ENCODE measurements at regions not wholly inside any gene's neighbourhood (a gene's known extent, or its start where the extent isn't known, plus 50 kb on each side); places are given as distances from the start of the nearest gene placed in this dataset.
"Not testable (repeated sequence)": the region's sequence is repeated elsewhere in the genome, so short reads cannot be mapped to it uniquely, and the experiment has no call there.

DNA sequence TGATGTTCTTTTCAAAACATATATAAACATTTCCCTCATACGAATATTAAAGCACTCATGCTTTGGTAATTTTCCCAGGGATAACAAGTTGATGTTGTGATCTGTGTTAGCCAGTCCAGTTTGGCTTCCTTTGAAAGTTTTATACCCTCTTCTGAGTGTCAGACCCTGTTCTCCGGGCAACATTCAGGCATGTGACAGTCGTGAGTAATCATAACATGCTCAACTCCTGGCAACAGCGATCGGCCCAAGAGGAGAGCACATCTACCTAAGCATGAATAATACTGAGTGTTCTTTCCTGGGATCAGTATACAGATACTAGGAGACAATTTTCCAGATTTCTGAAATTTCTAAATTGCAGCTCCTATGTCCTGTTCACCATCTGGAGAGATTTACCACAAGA, 1086.4 kb downstream of the CDH8 start:
- Mint-ChIP-seq H3K4me3 (no peak overlapping the region), H3K4me1 (no peaks in the 10 kb centered on the region), H3K36me3 (ENCODE audit: low read depth) (no peaks in the 10 kb centered on the region), H3K27me3 (no peaks in the 10 kb centered on the region), H3K27ac (no peak overlapping the region)
- H3K9me3 ChIP-seq (ENCODE audit: control insufficient read depth, low read length, poor library complexity, severe bottlenecking), result no peaks in the 10 kb centered on the region
- DNase-seq, result no peak
- ATAC-seq, result no peak

DNA sequence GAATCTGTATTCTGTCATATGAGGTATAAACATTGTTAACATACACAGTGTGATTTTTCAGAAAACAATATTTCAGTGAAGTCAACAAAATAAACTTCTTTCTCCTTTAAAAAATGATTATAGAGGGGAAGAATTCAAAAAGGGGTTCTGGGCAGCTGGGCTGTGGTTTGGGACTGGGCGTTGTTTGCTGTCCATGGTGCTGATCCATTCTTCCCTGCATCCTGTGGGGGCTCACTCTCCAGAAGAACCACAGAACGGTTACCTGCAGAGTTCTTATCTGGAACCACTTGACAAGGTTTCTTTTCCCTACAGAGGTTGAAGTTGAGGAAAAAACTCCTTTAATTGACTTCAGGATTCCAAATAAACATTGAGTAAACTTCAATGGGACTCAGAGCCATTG, 1091.0 kb downstream of the CDH8 start:
- Mint-ChIP-seq H3K4me1 (no peaks in the 10 kb centered on the region), H3K36me3 (ENCODE audit: low read depth) (no peaks in the 10 kb centered on the region), H3K4me3 (no peak overlapping the region), H3K27ac (no peak overlapping the region), H3K27me3 (no peaks in the 10 kb centered on the region)
- DNase-seq (no peak), ATAC-seq (no peak)
- H3K9me3 ChIP-seq (ENCODE audit: control insufficient read depth, low read length, poor library complexity, severe bottlenecking), result no peaks in the 10 kb centered on the region

DNA sequence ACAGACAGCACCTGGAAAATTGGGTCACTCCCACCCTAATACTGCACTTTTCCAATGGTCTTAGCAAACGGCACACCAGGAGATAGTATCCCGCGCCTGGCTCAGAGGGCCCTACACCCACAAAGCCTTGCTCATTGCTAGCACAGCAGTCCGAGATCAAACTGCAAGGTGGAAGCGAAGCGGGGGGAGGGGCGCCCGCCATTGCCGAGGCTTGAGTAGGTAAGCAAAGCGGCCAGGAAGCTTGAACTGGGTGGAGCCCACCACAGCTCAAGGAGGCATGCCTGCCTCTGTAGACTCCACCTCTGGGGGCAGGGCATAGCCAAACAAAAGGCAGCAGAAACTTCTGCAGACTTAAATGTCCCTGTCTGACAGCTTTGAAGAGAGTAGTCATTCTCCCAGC, 1100.0 kb downstream of the CDH8 start:
- not testable (repeated sequence) for H3K4me1 Mint-ChIP-seq; H3K27ac Mint-ChIP-seq; H3K4me3 Mint-ChIP-seq; H3K36me3 Mint-ChIP-seq (ENCODE audit: low read depth); H3K9me3 ChIP-seq (ENCODE audit: control insufficient read depth, low read length, poor library complexity, severe bottlenecking); H3K27me3 Mint-ChIP-seq; DNase-seq; ATAC-seq

DNA sequence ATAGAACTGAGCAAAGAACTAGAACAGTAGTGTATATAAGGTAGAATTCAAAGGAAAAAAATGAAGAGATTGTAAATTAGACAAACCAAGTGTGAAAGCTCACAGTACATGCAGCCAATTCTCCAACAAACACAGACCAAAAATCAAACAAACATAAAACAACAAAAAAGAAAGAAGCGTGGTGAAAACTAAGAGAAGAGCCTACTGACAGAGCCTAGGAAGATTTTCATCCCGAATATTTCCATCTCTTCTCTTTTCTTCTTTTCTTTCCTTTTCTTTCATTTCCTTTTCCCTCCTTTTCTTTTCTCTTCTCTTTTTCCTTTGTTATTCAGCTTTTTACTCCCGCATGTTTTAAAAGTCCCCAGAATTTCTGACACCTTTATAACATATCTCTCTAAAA, 1103.6 kb downstream of the CDH8 start:
- no peaks in the 10 kb centered on the region for H3K9me3 ChIP-seq (ENCODE audit: control insufficient read depth, low read length, poor library complexity, severe bottlenecking)
- ATAC-seq (no peak), DNase-seq (no peak)
- H3K4me3 Mint-ChIP-seq, result no peak overlapping the region
- H3K4me1 Mint-ChIP-seq, result no peaks in the 10 kb centered on the region
- no peaks in the 10 kb centered on the region for H3K36me3 Mint-ChIP-seq (ENCODE audit: low read depth)
- no peaks in the 10 kb centered on the region for H3K27me3 Mint-ChIP-seq
- H3K27ac Mint-ChIP-seq, result no peak overlapping the region

DNA sequence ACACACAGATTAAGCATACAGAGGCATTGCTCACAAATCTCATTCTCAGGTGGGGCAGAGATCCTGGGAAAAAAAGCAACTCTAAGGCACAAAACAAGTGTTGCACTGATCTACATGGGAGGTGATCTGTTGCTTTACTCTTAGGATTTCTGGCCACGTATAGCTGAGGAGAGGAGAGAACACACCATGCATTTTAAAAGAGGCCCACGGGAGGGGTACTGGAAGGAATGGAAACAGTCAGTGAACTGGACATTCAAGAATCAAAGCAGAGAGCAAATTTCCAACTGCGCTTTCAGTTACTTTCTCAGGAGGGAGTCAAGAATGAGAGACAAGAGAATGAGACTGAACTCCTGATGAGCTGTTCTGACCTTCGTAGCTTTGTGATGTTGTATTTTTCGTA, 1105.9 kb downstream of the CDH8 start:
- Mint-ChIP-seq H3K36me3 (ENCODE audit: low read depth) (no peaks in the 10 kb centered on the region), H3K27ac (no peak overlapping the region), H3K4me1 (no peaks in the 10 kb centered on the region), H3K4me3 (no peak overlapping the region), H3K27me3 (no peaks in the 10 kb centered on the region)
- no peaks in the 10 kb centered on the region for H3K9me3 ChIP-seq (ENCODE audit: control insufficient read depth, low read length, poor library complexity, severe bottlenecking)
- DNase-seq (no peak), ATAC-seq (no peak)

DNA sequence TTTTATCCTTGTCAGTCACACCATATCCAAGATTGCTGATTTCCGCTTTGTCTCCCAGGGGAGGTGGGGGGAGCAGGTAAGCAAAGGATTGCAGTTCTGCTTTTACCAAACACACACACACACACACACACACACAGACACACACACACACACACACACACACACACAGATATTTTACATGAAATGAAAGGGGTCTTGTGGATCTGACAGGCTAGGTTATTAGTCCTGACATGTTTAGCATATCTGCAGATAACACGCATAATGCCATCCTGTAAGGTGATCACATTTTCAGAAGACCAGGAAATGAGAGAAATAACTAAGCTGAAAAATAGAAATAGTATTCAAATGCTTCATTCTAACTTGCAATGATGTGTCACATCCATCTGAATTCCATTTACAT, 1113.3 kb downstream of the CDH8 start:
- Mint-ChIP-seq H3K27me3 (no peaks in the 10 kb centered on the region), H3K27ac (no peak overlapping the region), H3K4me3 (no peak overlapping the region), H3K4me1 (no peaks in the 10 kb centered on the region), H3K36me3 (ENCODE audit: low read depth) (no peaks in the 10 kb centered on the region)
- ATAC-seq (no peak), DNase-seq (no peak)
- no peaks in the 10 kb centered on the region for H3K9me3 ChIP-seq (ENCODE audit: control insufficient read depth, low read length, poor library complexity, severe bottlenecking)

DNA sequence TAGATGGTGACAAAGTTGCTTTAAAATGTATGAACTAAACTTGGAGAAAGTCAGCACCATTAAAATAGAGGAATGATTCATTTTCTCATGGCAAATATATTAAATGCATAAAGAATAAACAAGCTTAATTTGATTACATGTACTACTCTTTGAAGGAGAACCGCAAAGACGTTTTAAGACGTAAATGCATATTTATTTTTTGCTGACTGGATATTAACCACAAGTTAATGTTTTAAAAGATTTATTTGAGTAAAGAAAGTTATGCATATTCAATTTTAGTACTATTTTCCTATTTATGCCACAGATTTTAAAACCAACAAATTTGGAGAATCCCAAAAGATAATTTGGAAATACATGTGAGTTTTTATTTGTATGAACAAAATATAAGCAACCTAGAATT, 1121.9 kb downstream of the CDH8 start:
- no peak for DNase-seq
- no peak for ATAC-seq
- Mint-ChIP-seq H3K4me3 (no peak overlapping the region), H3K4me1 (no peaks in the 10 kb centered on the region), H3K27ac (no peak overlapping the region), H3K36me3 (ENCODE audit: low read depth) (no peaks in the 10 kb centered on the region), H3K27me3 (no peaks in the 10 kb centered on the region)
- H3K9me3 ChIP-seq (ENCODE audit: control insufficient read depth, low read length, poor library complexity, severe bottlenecking), result no peaks in the 10 kb centered on the region

DNA sequence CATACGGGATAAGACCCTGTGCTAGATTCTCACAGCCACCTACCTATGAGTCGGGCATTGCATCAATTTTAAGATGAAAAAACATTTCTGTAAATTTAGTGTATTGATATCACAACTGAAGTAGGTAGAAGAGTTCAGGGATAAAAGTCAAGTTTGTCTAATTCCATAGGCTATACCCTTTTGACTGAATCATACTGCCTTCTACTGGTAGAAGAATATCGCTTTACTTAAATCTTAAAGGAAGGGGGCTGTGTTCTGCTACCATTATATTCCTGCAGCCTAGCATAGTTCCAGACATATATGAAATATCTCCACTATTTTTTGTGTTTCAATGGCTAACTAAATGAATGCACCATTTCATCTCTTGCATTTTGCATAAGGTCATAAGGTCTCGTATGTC, 1128.6 kb downstream of the CDH8 start:
- H3K36me3 Mint-ChIP-seq (ENCODE audit: low read depth), result no peaks in the 10 kb centered on the region
- ATAC-seq, result no peak

DNA sequence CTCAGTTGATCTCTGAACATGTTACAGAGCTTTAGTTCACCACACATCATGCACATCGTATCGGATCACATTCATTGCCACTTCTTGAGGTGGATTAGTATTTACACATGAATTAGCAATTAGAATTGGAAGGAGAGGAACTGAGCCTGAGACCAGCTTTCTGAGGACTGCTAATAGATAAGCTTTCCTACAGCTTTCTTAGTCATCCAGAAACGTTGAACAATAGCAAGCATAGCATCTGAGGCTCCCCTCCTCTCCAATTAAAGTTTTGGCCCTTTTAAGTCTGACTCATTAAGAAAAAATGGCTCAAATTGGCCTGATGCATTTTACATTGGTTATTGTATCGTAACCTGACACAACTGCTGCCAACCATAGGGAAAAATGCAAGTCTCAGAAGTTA, 1130.4 kb downstream of the CDH8 start:
- Mint-ChIP-seq H3K27me3 (no peaks in the 10 kb centered on the region), H3K4me1 (no peaks in the 10 kb centered on the region), H3K36me3 (ENCODE audit: low read depth) (no peaks in the 10 kb centered on the region), H3K27ac (no peak overlapping the region), H3K4me3 (no peak overlapping the region)
- DNase-seq (no peak), ATAC-seq (no peak)
- no peaks in the 10 kb centered on the region for H3K9me3 ChIP-seq (ENCODE audit: control insufficient read depth, low read length, poor library complexity, severe bottlenecking)

More for the DNA sequence above, 1128.6 kb downstream of the CDH8 start:
- DNase-seq, result no peak
- Mint-ChIP-seq H3K4me1 (no peaks in the 10 kb centered on the region), H3K4me3 (no peak overlapping the region), H3K27me3 (no peaks in the 10 kb centered on the region), H3K27ac (no peak overlapping the region)
- no peaks in the 10 kb centered on the region for H3K9me3 ChIP-seq (ENCODE audit: control insufficient read depth, low read length, poor library complexity, severe bottlenecking)

DNA sequence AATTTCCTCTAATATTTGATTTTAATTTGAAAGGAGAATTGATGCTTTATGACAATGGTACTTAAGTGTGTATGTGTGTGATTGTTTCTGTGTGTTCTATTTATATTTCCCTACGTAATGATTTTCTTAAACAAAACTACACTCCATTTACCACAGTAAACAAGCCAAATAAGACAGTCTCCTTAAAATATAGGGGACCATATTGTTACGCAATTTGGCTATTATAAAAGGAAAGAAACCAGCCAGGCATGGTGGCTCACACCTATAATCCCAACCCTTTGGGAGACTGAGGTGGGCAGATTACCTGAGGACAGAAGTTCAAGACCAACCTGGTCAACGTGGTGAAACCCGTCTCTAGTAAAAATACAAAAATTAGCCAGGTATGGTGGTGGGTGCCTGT, 1134.1 kb downstream of the CDH8 start:
- no peaks in the 10 kb centered on the region for H3K4me1 Mint-ChIP-seq
- no peak overlapping the region for H3K4me3 Mint-ChIP-seq
- DNase-seq (no peak), ATAC-seq (no peak)
- no peaks in the 10 kb centered on the region for H3K36me3 Mint-ChIP-seq (ENCODE audit: low read depth)
- H3K27ac Mint-ChIP-seq, result no peak overlapping the region
- H3K27me3 Mint-ChIP-seq, result no peaks in the 10 kb centered on the region
- no peaks in the 10 kb centered on the region for H3K9me3 ChIP-seq (ENCODE audit: control insufficient read depth, low read length, poor library complexity, severe bottlenecking)

DNA sequence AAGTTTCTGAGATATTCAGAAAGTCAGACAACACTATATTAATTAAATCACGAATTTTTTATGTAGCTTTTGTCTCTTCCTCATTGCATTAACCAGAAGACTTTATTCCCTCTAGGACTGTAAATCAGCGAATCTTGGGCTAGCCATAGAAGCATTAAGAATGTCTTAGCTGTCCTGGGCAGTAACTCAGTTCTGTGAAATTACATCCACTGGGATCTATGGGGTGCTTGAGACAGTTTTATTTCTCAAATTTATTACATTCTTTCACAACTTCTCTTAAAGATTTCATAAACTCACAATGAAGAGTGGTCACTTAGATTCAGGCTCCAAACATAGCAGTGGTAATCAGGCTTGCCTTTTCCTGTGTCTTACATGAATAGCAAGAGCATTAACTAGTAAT, 1153.4 kb downstream of the CDH8 start:
- no peaks in the 10 kb centered on the region for H3K36me3 Mint-ChIP-seq (ENCODE audit: low read depth)
- DNase-seq, result no peak
- H3K27me3 Mint-ChIP-seq, result no peaks in the 10 kb centered on the region
- no peak for ATAC-seq
- H3K9me3 ChIP-seq (ENCODE audit: control insufficient read depth, low read length, poor library complexity, severe bottlenecking), result no peaks in the 10 kb centered on the region
- no peaks in the 10 kb centered on the region for H3K4me1 Mint-ChIP-seq
- H3K27ac Mint-ChIP-seq, result no peak overlapping the region
- H3K4me3 Mint-ChIP-seq, result no peak overlapping the region

DNA sequence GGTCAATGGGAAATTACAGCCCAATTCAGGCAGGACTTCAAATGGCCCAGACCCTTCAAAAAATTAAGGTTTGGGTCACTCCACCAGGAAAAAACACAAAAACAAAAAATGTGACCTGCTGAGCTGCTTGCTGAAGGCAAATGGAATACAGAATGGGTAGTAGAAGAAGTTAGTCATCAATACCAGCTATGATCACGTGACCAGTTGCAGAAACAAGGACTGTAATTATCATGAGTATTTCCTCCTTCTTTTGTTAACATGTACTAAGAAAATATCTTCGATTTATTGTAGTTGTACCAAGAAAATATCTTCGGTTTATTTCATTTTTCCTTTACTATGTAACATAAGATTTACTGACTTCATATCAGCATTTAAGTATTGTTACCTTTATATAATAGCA, 1183.6 kb downstream of the CDH8 start:
- Mint-ChIP-seq H3K36me3 (ENCODE audit: low read depth) (no peaks in the 10 kb centered on the region), H3K4me3 (no peak overlapping the region), H3K27me3 (no peaks in the 10 kb centered on the region), H3K27ac (no peak overlapping the region), H3K4me1 (no peaks in the 10 kb centered on the region)
- DNase-seq, result no peak
- no peak for ATAC-seq
- H3K9me3 ChIP-seq (ENCODE audit: control insufficient read depth, low read length, poor library complexity, severe bottlenecking), result peaks cover 2% of the 10 kb centered on the region

DNA sequence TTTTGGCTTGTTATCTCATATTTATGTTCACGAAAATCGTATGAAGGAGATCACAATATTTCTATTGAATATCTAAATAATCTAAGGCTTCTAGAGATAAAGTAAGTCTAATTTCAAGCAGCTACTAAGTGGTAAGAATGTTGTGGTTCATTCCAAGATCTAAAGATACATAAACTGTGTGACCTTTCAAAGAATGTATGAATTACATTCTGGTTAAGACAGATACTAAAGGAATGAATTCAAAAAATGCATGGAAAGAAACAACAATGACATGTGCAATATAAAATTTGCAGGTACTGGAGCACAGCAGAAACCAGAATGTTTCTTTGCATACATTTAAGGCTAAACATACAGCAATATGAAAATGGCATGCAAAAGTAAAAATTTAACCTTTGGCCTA, 1214.6 kb downstream of the CDH8 start:
- Mint-ChIP-seq H3K36me3 (ENCODE audit: low read depth) (no peaks in the 10 kb centered on the region), H3K27ac (no peak overlapping the region), H3K4me3 (no peak overlapping the region), H3K4me1 (no peaks in the 10 kb centered on the region), H3K27me3 (no peaks in the 10 kb centered on the region)
- no peak for ATAC-seq
- no peak for DNase-seq
- no peaks in the 10 kb centered on the region for H3K9me3 ChIP-seq (ENCODE audit: control insufficient read depth, low read length, poor library complexity, severe bottlenecking)

DNA sequence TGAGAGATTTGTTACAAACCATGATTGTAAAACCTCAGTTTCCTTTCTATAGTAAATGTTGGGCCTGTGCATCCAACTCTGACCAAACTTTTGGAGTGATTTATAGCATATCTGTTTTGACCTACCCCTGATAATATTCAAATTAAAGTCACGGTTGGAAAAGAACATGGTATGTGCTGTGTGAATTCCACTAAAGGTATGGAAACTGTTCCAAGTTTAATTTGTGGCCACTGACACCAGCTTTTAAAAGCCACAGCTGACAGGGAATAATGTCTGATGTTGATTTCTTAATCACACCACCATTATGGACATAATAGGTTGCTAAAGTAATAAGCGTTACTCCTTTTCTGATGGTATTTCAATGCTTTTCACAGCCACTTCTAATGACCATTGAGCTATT, 1215.9 kb downstream of the CDH8 start:
- no peaks in the 10 kb centered on the region for H3K9me3 ChIP-seq (ENCODE audit: control insufficient read depth, low read length, poor library complexity, severe bottlenecking)
- no peaks in the 10 kb centered on the region for H3K27me3 Mint-ChIP-seq
- no peak overlapping the region for H3K27ac Mint-ChIP-seq
- ATAC-seq (no peak), DNase-seq (no peak)
- H3K4me1 Mint-ChIP-seq, result no peaks in the 10 kb centered on the region
- H3K4me3 Mint-ChIP-seq, result no peak overlapping the region
- no peaks in the 10 kb centered on the region for H3K36me3 Mint-ChIP-seq (ENCODE audit: low read depth)

DNA sequence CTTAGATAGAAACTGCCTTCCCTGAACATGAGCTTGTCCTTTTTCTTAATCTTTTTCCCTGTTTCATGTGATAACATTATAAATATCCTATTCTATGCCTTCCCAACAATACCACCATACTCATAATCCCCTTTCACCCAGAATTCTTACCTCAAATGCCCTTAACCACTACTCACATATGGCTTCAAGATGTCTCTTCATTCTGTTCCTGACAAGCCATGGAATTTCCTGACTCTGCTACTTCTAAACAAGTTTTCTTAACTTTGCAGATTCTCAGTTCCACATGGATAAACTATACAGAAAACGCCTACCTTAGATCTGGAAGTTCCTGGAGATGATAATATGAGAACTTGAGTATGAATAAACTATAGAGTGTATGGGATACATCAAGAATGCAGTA, 1217.8 kb downstream of the CDH8 start:
- Mint-ChIP-seq H3K27ac (no peak overlapping the region), H3K27me3 (no peaks in the 10 kb centered on the region), H3K36me3 (ENCODE audit: low read depth) (no peaks in the 10 kb centered on the region), H3K4me1 (no peaks in the 10 kb centered on the region), H3K4me3 (no peak overlapping the region)
- no peak for ATAC-seq
- no peak for DNase-seq
- H3K9me3 ChIP-seq (ENCODE audit: control insufficient read depth, low read length, poor library complexity, severe bottlenecking), result no peaks in the 10 kb centered on the region

Measured in T-helper 17 cell (primary cell).